Endothelial cell of umbilical vein (primary cell): ENCODE measurements at regions not wholly inside any gene's neighbourhood (a gene's known extent, or its start where the extent isn't known, plus 50 kb on each side); places are given as distances from the start of the nearest gene placed in this dataset.

ENCODE experiments used
- BruUV-seq: library from RNA; stranded (reverse); fragments of 400-500 nt; replicated peaks from 2 replicates; lab custom pipeline; 2021; lab: Mats Ljungman, UMichigan
- CTCF ChIA-PET: fragments of 300-600, 350-600 bp; sonication (Branson Sonifier 250); formaldehyde crosslinking; loops from one replicate; lab custom pipeline; 2021; ENCODE audit warnings: antibody characterized with exemption, inconsistent platforms; lab: Charles Lee
- POLR2A ChIA-PET: fragments of 300-600, 350-600 bp; sonication (Branson Sonifier 250); formaldehyde crosslinking; loops from one replicate; lab custom pipeline; 2021; ENCODE audit warnings: antibody characterized with exemption, inconsistent platforms; lab: Charles Lee
- DNase-seq: peaks from one replicate; pipeline ENCODE4 v3.0.0-alpha.2; 2011; ENCODE audit warnings: low read depth, low spot score
- FAIRE-seq: peaks from 2 replicates; lab custom pipeline; 2011; peaks lifted over from hg19 to GRCh38; lab: Jason Lieb, UNC
- H2AFZ ChIP-seq: 2 replicates; pipeline ENCODE4 v1.6.0; 2012; ENCODE audit warnings: low read depth, low read length, control low read depth, inconsistent platforms
- H3K27ac ChIP-seq: 2 replicates; pipeline ENCODE4 v1.5.1; 2011; ENCODE audit warnings: low read depth, mild to moderate bottlenecking, control low read depth, low read length, moderate library complexity; ENCODE audit not compliant: insufficient read depth
- H3K27me3 ChIP-seq, 2 experiments: 2 replicates each; pipeline versions ENCODE4 v1.6.0 to v1.6.1; 2011; ENCODE audit warnings: low read length in 2 of 2, mixed read lengths in 1 of 2; ENCODE audit not compliant: control insufficient read depth in 2 of 2, insufficient read depth in 2 of 2
- H3K36me3 ChIP-seq, 2 experiments: 2 replicates in 1 of 2; 3 replicates in 1 of 2; pipeline ENCODE4 v1.5.1; 2011; ENCODE audit warnings: low read length in 2 of 2, mild to moderate bottlenecking in 1 of 2, moderate library complexity in 1 of 2; ENCODE audit not compliant: control insufficient read depth in 2 of 2, insufficient read depth in 2 of 2; ENCODE audit errors: extremely low read depth in 1 of 2
- H3K4me1 ChIP-seq: 3 replicates; pipeline ENCODE4 v1.5.1; 2011; ENCODE audit warnings: mild to moderate bottlenecking, low read length; ENCODE audit not compliant: control insufficient read depth, insufficient read depth; ENCODE audit errors: extremely low read depth
- H3K4me2 ChIP-seq: 2 replicates; pipeline ENCODE4 v1.6.1; 2011; ENCODE audit warnings: low read length, control low read depth, mixed read lengths; ENCODE audit not compliant: insufficient read depth
- H3K4me3 ChIP-seq, 3 experiments: fragments of 200-600 bp in 1 of 3; sonication (generic), shearing (Covaris generic) in 1 of 3; replicated peaks in 1 of 3; 2 replicates each; pipeline ENCODE4 v1.5.1; 2011 to 2016; ENCODE audit warnings: control low read depth in 3 of 3, low read length in 3 of 3, mild to moderate bottlenecking in 2 of 3, inconsistent platforms in 1 of 3, low read depth in 1 of 3, moderate library complexity in 1 of 3; ENCODE audit not compliant: insufficient read depth in 1 of 3
- H3K79me2 ChIP-seq: 2 replicates; pipeline ENCODE4 v1.6.0; 2012; ENCODE audit warnings: low read length, inconsistent platforms; ENCODE audit not compliant: control insufficient read depth, insufficient read depth
- H3K9ac ChIP-seq: replicated peaks from 2 replicates; pipeline ENCODE3; 2011; ENCODE audit warnings: low read length, control low read depth; ENCODE audit not compliant: insufficient read depth; ENCODE audit errors: extremely low read depth
- H3K9me1 ChIP-seq: replicated peaks from 3 replicates; pipeline ENCODE4 v1.6.0; 2011; ENCODE audit warnings: mild to moderate bottlenecking, low read length; ENCODE audit not compliant: control insufficient read depth, insufficient read depth; ENCODE audit errors: extremely low read depth
- H3K9me3 ChIP-seq: replicated peaks from 2 replicates; pipeline ENCODE4 v1.5.1; 2012; ENCODE audit warnings: low read length, inconsistent platforms; ENCODE audit not compliant: control insufficient read depth, insufficient read depth
- H4K20me1 ChIP-seq: replicated peaks from 2 replicates; pipeline ENCODE3; 2011; ENCODE audit warnings: mild to moderate bottlenecking, low read length; ENCODE audit not compliant: control insufficient read depth, insufficient read depth; ENCODE audit errors: extremely low read depth
- EZH2 ChIP-seq: IDR thresholded peaks from 2 replicates; pipeline ENCODE4 v1.6.1; 2012; ENCODE audit warnings: borderline replicate concordance, low read depth, mild to moderate bottlenecking, moderate library complexity, low read length, inconsistent platforms; ENCODE audit not compliant: severe bottlenecking
- FOS ChIP-seq: IDR thresholded peaks from 2 replicates; pipeline ENCODE4 v1.6.1; 2011; ENCODE audit warnings: mild to moderate bottlenecking, low read length, moderate library complexity, borderline replicate concordance; ENCODE audit not compliant: insufficient read depth
- GATA2 ChIP-seq: IDR thresholded peaks from 2 replicates; pipeline ENCODE4 v1.7.0; 2011; ENCODE audit warnings: low read depth, mild to moderate bottlenecking, moderate library complexity, mixed read lengths, low read length; ENCODE audit not compliant: insufficient read length, insufficient read depth
- JUN ChIP-seq: IDR thresholded peaks from 2 replicates; pipeline ENCODE4 v1.6.1; 2011; ENCODE audit warnings: borderline replicate concordance, low read depth; ENCODE audit not compliant: insufficient read length, insufficient read depth
- MYC ChIP-seq: IDR thresholded peaks from one replicate; pipeline ENCODE4 v1.6.1; 2011; ENCODE audit warnings: mild to moderate bottlenecking, low read depth, low read length
- POLR2A ChIP-seq: IDR thresholded peaks from 2 replicates; pipeline ENCODE4 v1.6.1; 2012; ENCODE audit warnings: low read depth, mild to moderate bottlenecking, control low read depth, low read length
- POLR2AphosphoS5 ChIP-seq: IDR thresholded peaks from 2 replicates; pipeline ENCODE4 v1.6.1; 2012; ENCODE audit warnings: low read depth, mild to moderate bottlenecking, control low read depth, low read length, moderate library complexity; ENCODE audit not compliant: insufficient read depth
- dilution Hi-C: fragments of 300-500 bp; cut with MboI; formaldehyde crosslinking; loops from one replicate; pipeline ENCODE4 v1.15.0; 2019; ENCODE audit warnings: low sequenced_read_pairs; ENCODE audit not compliant: extremely low pct_ligation_motif_present
- intact Hi-C: fragments of 100-400 bp; cut with micrococcal nuclease; formaldehyde crosslinking; loops from one replicate; pipeline ENCODE4 v1.10.0; 2022
- TF ChIP-seq, protein P1 (sequence below): IDR thresholded peaks from 2 replicates; pipeline ENCODE4 v1.6.1; 2011; ENCODE audit not compliant: insufficient read depth, insufficient read length
- TF ChIP-seq, protein P2 (sequence below), 2 donors: IDR thresholded peaks; 1 replicate in 1 of 2; 2 replicates in 1 of 2; pipeline ENCODE4 v1.5.1; 2011; ENCODE audit warnings: low read length in 2 of 2, mild to moderate bottlenecking in 2 of 2, moderate library complexity in 2 of 2, control low read depth in 1 of 2, inconsistent platforms in 1 of 2, low read depth in 1 of 2; ENCODE audit not compliant: insufficient read depth in 1 of 2; ENCODE audit errors: extremely low read depth in 1 of 2

DNA sequence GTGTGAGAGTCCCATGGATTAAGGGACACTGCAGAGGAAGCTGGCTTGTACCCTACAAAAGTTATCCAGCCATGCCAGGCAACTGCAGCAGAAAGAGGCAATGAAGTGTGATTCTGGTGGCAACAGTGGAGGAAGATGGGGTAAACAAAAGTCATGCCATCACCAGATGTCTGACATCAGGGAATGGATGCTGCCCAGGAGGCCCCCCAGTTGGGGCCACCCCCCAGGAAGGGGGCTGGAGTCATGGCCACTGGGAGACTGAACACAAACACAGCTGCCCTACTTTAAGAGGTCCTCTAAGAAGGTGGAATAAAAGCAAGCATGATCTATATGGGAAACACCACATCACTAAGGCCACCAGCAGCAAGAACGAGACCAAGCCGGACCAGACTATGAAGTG is 235.3 kb downstream of the KLF12 start:
- H3K79me2 ChIP-seq, result no peaks in the 10 kb centered on the region
- no TSS peak for BruUV-seq
- POLR2A ChIA-PET, result no interaction called here

More for the DNA sequence above, 235.3 kb downstream of the KLF12 start:
- dilution Hi-C loops, result no loop called here
- Histone ChIP-seq H3K36me3 (no peaks in the 10 kb centered on the region), H3K4me2 (no peak overlapping the region), H3K9ac (no peak overlapping the region), H3K27me3 (no peaks in the 10 kb centered on the region), H3K4me1 (peaks cover 8% of the 10 kb centered on the region), H2AFZ (no peak overlapping the region), H3K9me1 (no peaks in the 10 kb centered on the region), H4K20me1 (no peaks in the 10 kb centered on the region), H3K27ac (no peak overlapping the region), H3K4me3 (no peak overlapping the region), H3K9me3 (no peaks in the 10 kb centered on the region)
- CTCF ChIA-PET, result interaction anchor here (1.1 to 1.4 kb wide), 2 partner anchors 14 to 17 kb away, joined by 3 to 4 read pairs; no protein-coding TSS in a partner anchor
- intact Hi-C loops, result no loop called here
- DNase-seq (no peak), FAIRE-seq (no peak)
- TF ChIP-seq FOS (no peak), JUN (no peak), EZH2 (no peak), POLR2AphosphoS5 (no peak), MYC (no peak), GATA2 (no peak), POLR2A (no peak)
- TF ChIP-seq, protein P1, sequence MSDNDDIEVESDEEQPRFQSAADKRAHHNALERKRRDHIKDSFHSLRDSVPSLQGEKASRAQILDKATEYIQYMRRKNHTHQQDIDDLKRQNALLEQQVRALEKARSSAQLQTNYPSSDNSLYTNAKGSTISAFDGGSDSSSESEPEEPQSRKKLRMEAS, result no peak
- TF ChIP-seq, protein P2, sequence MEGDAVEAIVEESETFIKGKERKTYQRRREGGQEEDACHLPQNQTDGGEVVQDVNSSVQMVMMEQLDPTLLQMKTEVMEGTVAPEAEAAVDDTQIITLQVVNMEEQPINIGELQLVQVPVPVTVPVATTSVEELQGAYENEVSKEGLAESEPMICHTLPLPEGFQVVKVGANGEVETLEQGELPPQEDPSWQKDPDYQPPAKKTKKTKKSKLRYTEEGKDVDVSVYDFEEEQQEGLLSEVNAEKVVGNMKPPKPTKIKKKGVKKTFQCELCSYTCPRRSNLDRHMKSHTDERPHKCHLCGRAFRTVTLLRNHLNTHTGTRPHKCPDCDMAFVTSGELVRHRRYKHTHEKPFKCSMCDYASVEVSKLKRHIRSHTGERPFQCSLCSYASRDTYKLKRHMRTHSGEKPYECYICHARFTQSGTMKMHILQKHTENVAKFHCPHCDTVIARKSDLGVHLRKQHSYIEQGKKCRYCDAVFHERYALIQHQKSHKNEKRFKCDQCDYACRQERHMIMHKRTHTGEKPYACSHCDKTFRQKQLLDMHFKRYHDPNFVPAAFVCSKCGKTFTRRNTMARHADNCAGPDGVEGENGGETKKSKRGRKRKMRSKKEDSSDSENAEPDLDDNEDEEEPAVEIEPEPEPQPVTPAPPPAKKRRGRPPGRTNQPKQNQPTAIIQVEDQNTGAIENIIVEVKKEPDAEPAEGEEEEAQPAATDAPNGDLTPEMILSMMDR (IDR thresholded peaks at IDR 0.05; ENCODE audit: extremely low read depth in 1 of 2, insufficient read depth in 1 of 2, low read depth in 1 of 2, low read length in 2 of 2), result no peak
